Left ventricle myocardium superior (tissue), 1 donor: ENCODE measurements at regions not wholly inside any gene's neighbourhood (a gene's known extent, or its start where the extent isn't known, plus 50 kb on each side); places are given as distances from the start of the nearest gene placed in this dataset.
"Not testable (repeated sequence)": the region's sequence is repeated elsewhere in the genome, so short reads cannot be mapped to it uniquely, and the experiment has no call there.

Experiments
- ATAC-seq: fragments of 200-7000 bp; cut with Tn5 transposase; one replicate; pipeline ENCODE4 v1.9.1; 2020; ENCODE audit warnings: mild to moderate bottlenecking, moderate library complexity
- DNase-seq: peaks from one replicate; pipeline ENCODE4 v3.0.0-alpha.2; 2020
- intact Hi-C: fragments of 100-400 bp; cut with micrococcal nuclease; formaldehyde crosslinking; loops from one replicate; pipeline ENCODE4 v1.11.0; 2022
- donor health status: DM: no; HTN: yes; CAD: no; lungs with severe emphysema.

- intact Hi-C loops = no loop called here
These were observed 199.9 kb downstream of the EVX1 start for GRCh38 chr7:27442455-27442854.

GRCh38 chr7:27449046-27449445 is 206.4 kb downstream of the EVX1 start:
- DNase-seq, intact Hi-C loops: not testable (repeated sequence)

More at GRCh38 chr7:27442455-27442854, 199.9 kb downstream of the EVX1 start:
- ATAC-seq (no peak), DNase-seq (no peak)

GRCh38 chr7:27453702-27454405 is 208.8 kb downstream of the HIBADH start:
- DNase-seq (no peak), ATAC-seq (no peak)
- intact Hi-C loops = no loop called here

More at GRCh38 chr7:27449046-27449445, 206.4 kb downstream of the EVX1 start:
- not testable (repeated sequence) for ATAC-seq

- peak; percentile 56 for ATAC-seq
- DNase-seq = peak; percentile 26
- intact Hi-C loops = not testable (repeated sequence)
These were observed 205.6 kb downstream of the HIBADH start for GRCh38 chr7:27457120-27457519.

GRCh38 chr7:27457603-27458565 is 204.8 kb downstream of the HIBADH start:
- intact Hi-C loops, DNase-seq: not testable (repeated sequence)
- peak; percentile 55 for ATAC-seq

GRCh38 chr7:27459021-27459730 is 203.5 kb downstream of the HIBADH start:
- peak; percentile 48 for ATAC-seq

GRCh38 chr7:27459731-27460053 is 203.0 kb downstream of the HIBADH start:
- DNase-seq (no peak), ATAC-seq (peak; percentile 51)
- intact Hi-C loops = no loop called here

More at GRCh38 chr7:27459021-27459730, 203.5 kb downstream of the HIBADH start:
- DNase-seq = no peak
- intact Hi-C loops = no loop called here

- intact Hi-C loops = no loop called here
- ATAC-seq = peak; percentile 59
- no peak for DNase-seq
These were observed 200.0 kb downstream of the HIBADH start for GRCh38 chr7:27462575-27463270.

- intact Hi-C loops = no loop called here
- ATAC-seq (no peak), DNase-seq (no peak)
These were observed 197.7 kb downstream of the HIBADH start for GRCh38 chr7:27464970-27465369.

GRCh38 chr7:27466703-27467102 is 196.0 kb downstream of the HIBADH start:
- DNase-seq (no peak), ATAC-seq (no peak)
- intact Hi-C loops = no loop called here

- DNase-seq = no peak
- ATAC-seq = no peak
- intact Hi-C loops = no loop called here
These were observed 190.6 kb downstream of the HIBADH start for GRCh38 chr7:27472043-27472442.
